OCI-LY1 (cell line): ENCODE measurements at regions not wholly inside any gene's neighbourhood (a gene's known extent, or its start where the extent isn't known, plus 50 kb on each side); places are given as distances from the start of the nearest gene placed in this dataset.

Source experiments
- H2AFZ ChIP-seq: fragments of 200-600 bp; sonication (generic), shearing (Covaris generic); 2 replicates; pipeline ENCODE4 v1.6.0; 2014; ENCODE audit warnings: antibody characterized with exemption, mild to moderate bottlenecking, low read length
- H3F3A ChIP-seq: fragments of 200-600 bp; sonication (generic), shearing (Covaris generic); 2 replicates; pipeline ENCODE4 v1.6.0; 2014; ENCODE audit warnings: mild to moderate bottlenecking, antibody characterized with exemption, low read length, moderate library complexity; ENCODE audit not compliant: insufficient read depth
- H3K27ac ChIP-seq: fragments of 200-600 bp; sonication (generic); 2 replicates; pipeline ENCODE4 v1.5.1; 2014; ENCODE audit warnings: low read length, mixed run types, mild to moderate bottlenecking, low read depth; ENCODE audit not compliant: poor library complexity, severe bottlenecking
- H3K27me3 ChIP-seq: fragments of 200-600 bp; sonication (generic); 2 replicates; pipeline ENCODE4 v1.6.0; 2014; ENCODE audit warnings: antibody characterized with exemption, mild to moderate bottlenecking, low read length, moderate library complexity; ENCODE audit not compliant: insufficient read depth
- H3K36me3 ChIP-seq: fragments of 200-600 bp; sonication (generic); 2 replicates; pipeline ENCODE4 v1.6.1; 2014; ENCODE audit warnings: mild to moderate bottlenecking, antibody characterized with exemption, low read length, moderate library complexity, mixed read lengths; ENCODE audit not compliant: insufficient read depth
- H3K4me1 ChIP-seq: fragments of 200-600 bp; sonication (generic); 2 replicates; pipeline ENCODE4 v1.5.1; 2014; ENCODE audit warnings: mild to moderate bottlenecking, low read length, moderate library complexity; ENCODE audit not compliant: insufficient read depth, severe bottlenecking
- H3K4me2 ChIP-seq: fragments of 200-600 bp; sonication (generic), shearing (Covaris generic); 2 replicates; pipeline ENCODE4 v1.6.1; 2014; ENCODE audit warnings: low read length
- H3K4me3 ChIP-seq: fragments of 200-600 bp; sonication (generic); 2 replicates; pipeline ENCODE4 v1.5.1; 2014; ENCODE audit warnings: low read length, low read depth, mild to moderate bottlenecking, mixed read lengths; ENCODE audit not compliant: poor library complexity, severe bottlenecking
- H3K79me2 ChIP-seq: fragments of 200-600 bp; shearing (Covaris generic); 2 replicates; pipeline ENCODE4 v1.6.1; 2016; ENCODE audit warnings: mixed run types, low read length, mixed read lengths; ENCODE audit not compliant: insufficient read depth
- H3K9ac ChIP-seq: fragments of 200-600 bp; sonication (generic), shearing (Covaris generic); 2 replicates; pipeline ENCODE4 v1.6.1; 2014; ENCODE audit warnings: mild to moderate bottlenecking, low read length, mixed read lengths
- H3K9me2 ChIP-seq: fragments of 200-600 bp; sonication (generic), shearing (Covaris generic); 2 replicates; pipeline ENCODE4 v1.6.1; 2014; ENCODE audit warnings: low read depth, mild to moderate bottlenecking, low read length, mixed read lengths
- H3K9me3 ChIP-seq: fragments of 200-600 bp; shearing (Covaris generic); 2 replicates; pipeline ENCODE4 v1.6.1; 2014; ENCODE audit warnings: low read length, mixed read lengths
- H4K20me1 ChIP-seq: fragments of 200-600 bp; sonication (generic), shearing (Covaris generic); 2 replicates; pipeline ENCODE4 v1.6.0; 2016; ENCODE audit warnings: mild to moderate bottlenecking, low read length; ENCODE audit not compliant: insufficient read depth
- EZH2 ChIP-seq: fragments of 200-600 bp; sonication (generic), shearing (Covaris generic); IDR thresholded peaks from 2 replicates; pipeline ENCODE4 v1.8.0; 2017; ENCODE audit warnings: borderline replicate concordance, mixed run types, mild to moderate bottlenecking, antibody characterized with exemption, low read length, moderate library complexity, mixed read lengths
- TF ChIP-seq, protein P1 (sequence below): fragments of 200-600 bp; sonication (generic), shearing (Covaris generic); IDR thresholded peaks from 2 replicates; pipeline ENCODE4 v1.5.1; 2017; ENCODE audit warnings: mild to moderate bottlenecking, antibody characterized with exemption, low read length, moderate library complexity, mixed read lengths

DNA sequence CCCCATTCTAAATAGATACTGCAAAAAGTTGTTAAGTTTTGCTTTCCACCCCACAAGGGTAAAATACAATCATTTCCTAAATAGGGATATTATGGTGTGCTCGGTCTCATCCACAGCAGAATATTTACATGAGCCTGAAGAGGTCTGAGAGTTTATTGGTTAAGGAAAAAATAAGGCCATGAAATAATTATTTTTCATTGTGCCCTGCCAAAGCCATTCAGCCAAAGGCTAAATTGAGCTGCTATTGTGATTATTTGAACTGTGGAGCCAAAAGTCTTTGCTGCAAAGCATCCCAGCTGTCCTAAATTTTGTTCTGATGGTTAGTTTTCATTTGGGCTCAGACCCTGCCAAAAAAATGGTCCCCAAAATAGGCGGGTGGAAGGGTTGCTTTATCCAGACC, 298.7 kb upstream of the ESRRG start:
- Histone ChIP-seq H3K36me3 (no peaks in the 10 kb centered on the region), H4K20me1 (no peaks in the 10 kb centered on the region), H3K9me3 (no peaks in the 10 kb centered on the region), H3K4me2 (no peak overlapping the region), H3K9me2 (no peaks in the 10 kb centered on the region), H3K9ac (no peak overlapping the region), H2AFZ (no peak overlapping the region), H3K27me3 (no peaks in the 10 kb centered on the region), H3K79me2 (no peaks in the 10 kb centered on the region), H3K4me3 (no peak overlapping the region), H3K27ac (no peak overlapping the region), H3F3A (no peaks in the 10 kb centered on the region), H3K4me1 (peaks cover 3% of the 10 kb centered on the region)
- no peak for TF ChIP-seq EZH2
- TF ChIP-seq, protein P1, sequence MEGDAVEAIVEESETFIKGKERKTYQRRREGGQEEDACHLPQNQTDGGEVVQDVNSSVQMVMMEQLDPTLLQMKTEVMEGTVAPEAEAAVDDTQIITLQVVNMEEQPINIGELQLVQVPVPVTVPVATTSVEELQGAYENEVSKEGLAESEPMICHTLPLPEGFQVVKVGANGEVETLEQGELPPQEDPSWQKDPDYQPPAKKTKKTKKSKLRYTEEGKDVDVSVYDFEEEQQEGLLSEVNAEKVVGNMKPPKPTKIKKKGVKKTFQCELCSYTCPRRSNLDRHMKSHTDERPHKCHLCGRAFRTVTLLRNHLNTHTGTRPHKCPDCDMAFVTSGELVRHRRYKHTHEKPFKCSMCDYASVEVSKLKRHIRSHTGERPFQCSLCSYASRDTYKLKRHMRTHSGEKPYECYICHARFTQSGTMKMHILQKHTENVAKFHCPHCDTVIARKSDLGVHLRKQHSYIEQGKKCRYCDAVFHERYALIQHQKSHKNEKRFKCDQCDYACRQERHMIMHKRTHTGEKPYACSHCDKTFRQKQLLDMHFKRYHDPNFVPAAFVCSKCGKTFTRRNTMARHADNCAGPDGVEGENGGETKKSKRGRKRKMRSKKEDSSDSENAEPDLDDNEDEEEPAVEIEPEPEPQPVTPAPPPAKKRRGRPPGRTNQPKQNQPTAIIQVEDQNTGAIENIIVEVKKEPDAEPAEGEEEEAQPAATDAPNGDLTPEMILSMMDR = no peak

DNA sequence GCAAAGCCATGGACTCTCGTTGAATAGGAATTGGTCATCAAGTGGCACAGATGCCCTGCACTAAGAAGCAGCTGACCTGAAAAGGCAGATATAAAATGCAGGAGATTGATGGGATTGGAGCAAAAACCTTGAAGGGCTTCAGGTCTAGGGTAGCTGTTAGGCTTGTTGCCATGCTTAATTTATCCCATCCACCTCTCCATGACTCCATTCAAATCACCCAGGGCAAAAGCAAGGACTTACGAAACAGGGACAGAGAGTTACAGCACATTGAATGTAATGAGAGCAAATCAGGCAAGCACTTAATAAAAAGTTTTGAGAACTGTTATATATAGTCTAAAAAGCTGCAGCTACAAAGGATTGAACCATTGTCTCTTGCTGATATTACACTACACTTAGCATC, 298.2 kb upstream of the ESRRG start:
- no peak overlapping the region for H3K9ac ChIP-seq
- no peaks in the 10 kb centered on the region for H4K20me1 ChIP-seq
- H3K79me2 ChIP-seq = no peaks in the 10 kb centered on the region
- H3F3A ChIP-seq = no peaks in the 10 kb centered on the region
- no peaks in the 10 kb centered on the region for H3K36me3 ChIP-seq
- H3K27ac ChIP-seq = no peak overlapping the region
- H3K9me2 ChIP-seq = no peaks in the 10 kb centered on the region
- H3K27me3 ChIP-seq = no peaks in the 10 kb centered on the region
- no peaks in the 10 kb centered on the region for H3K9me3 ChIP-seq
- H3K4me3 ChIP-seq = no peak overlapping the region
- no peak for TF ChIP-seq EZH2
- TF ChIP-seq, protein P1 = no peak
- no peak overlapping the region for H3K4me2 ChIP-seq
- H2AFZ ChIP-seq = no peak overlapping the region
- H3K4me1 ChIP-seq = no peaks in the 10 kb centered on the region

GRCh38 chr1:217019475-217019874, 296.2 kb upstream of the ESRRG start:
- H3K36me3 ChIP-seq = no peaks in the 10 kb centered on the region
- no peaks in the 10 kb centered on the region for H4K20me1 ChIP-seq
- no peaks in the 10 kb centered on the region for H3K9me3 ChIP-seq
- H3K4me3 ChIP-seq = no peak overlapping the region
- no peaks in the 10 kb centered on the region for H3K4me1 ChIP-seq
- no peak overlapping the region for H2AFZ ChIP-seq
- H3K27me3 ChIP-seq = no peaks in the 10 kb centered on the region
- H3F3A ChIP-seq = no peaks in the 10 kb centered on the region
- H3K27ac ChIP-seq = no peak overlapping the region
- H3K79me2 ChIP-seq = no peaks in the 10 kb centered on the region
- TF ChIP-seq EZH2 = no peak
- TF ChIP-seq, protein P1 = no peak
- no peaks in the 10 kb centered on the region for H3K9me2 ChIP-seq
- H3K9ac ChIP-seq = no peak overlapping the region
- no peak overlapping the region for H3K4me2 ChIP-seq
